DOHH2 (cell line): ENCODE measurements at regions not wholly inside any gene's neighbourhood (a gene's known extent, or its start where the extent isn't known, plus 50 kb on each side); places are given as distances from the start of the nearest gene placed in this dataset.

ENCODE experiments used
- H3F3A ChIP-seq: fragments of 200-600 bp; sonication (generic), shearing (Covaris generic); 2 replicates; pipeline ENCODE4 v1.6.0; 2016; ENCODE audit warnings: antibody characterized with exemption, mild to moderate bottlenecking; ENCODE audit not compliant: control insufficient read depth, insufficient read depth
- H3K27ac ChIP-seq: fragments of 200-600 bp; sonication (generic); 2 replicates; pipeline ENCODE4 v1.5.1; 2014; ENCODE audit warnings: low read depth, mild to moderate bottlenecking, low read length, moderate library complexity
- H3K27me3 ChIP-seq: fragments of 200-600 bp; sonication (generic); 2 replicates; pipeline ENCODE4 v1.6.1; 2014; ENCODE audit warnings: mild to moderate bottlenecking, low read length, mixed read lengths; ENCODE audit not compliant: control insufficient read depth
- H3K36me3 ChIP-seq: fragments of 200-600 bp; sonication (generic); 2 replicates; pipeline ENCODE4 v1.6.1; 2014; ENCODE audit warnings: mild to moderate bottlenecking, low read length, moderate library complexity, mixed read lengths; ENCODE audit not compliant: control insufficient read depth
- H3K4me1 ChIP-seq: fragments of 200-600 bp; sonication (generic); 2 replicates; pipeline ENCODE4 v1.6.1; 2014; ENCODE audit warnings: mild to moderate bottlenecking, low read length, mixed read lengths; ENCODE audit not compliant: control insufficient read depth
- H3K4me2 ChIP-seq: fragments of 200-600 bp; sonication (generic); 2 replicates; pipeline ENCODE4 v1.6.0; 2014; ENCODE audit warnings: mild to moderate bottlenecking, low read length, moderate library complexity
- H3K4me3 ChIP-seq: fragments of 200-600 bp; sonication (generic); 2 replicates; pipeline ENCODE4 v1.5.1; 2014; ENCODE audit warnings: mild to moderate bottlenecking, low read length, mixed read lengths
- H3K79me2 ChIP-seq: fragments of 200-600 bp; sonication (generic); 2 replicates; pipeline ENCODE4 v1.6.1; 2014; ENCODE audit warnings: mild to moderate bottlenecking, low read length, mixed read lengths; ENCODE audit not compliant: control insufficient read depth
- H3K9me2 ChIP-seq: fragments of 200-600 bp; sonication (generic); replicated peaks from 2 replicates; pipeline ENCODE4 v1.6.1; 2014; ENCODE audit warnings: mild to moderate bottlenecking, low read length, mixed read lengths; ENCODE audit not compliant: control insufficient read depth
- H3K9me3 ChIP-seq: fragments of 200-600 bp; sonication (generic); 2 replicates; pipeline ENCODE4 v1.6.1; 2014; ENCODE audit warnings: antibody characterized with exemption, low read length, mixed read lengths; ENCODE audit not compliant: control insufficient read depth, insufficient read depth
- H4K20me1 ChIP-seq: fragments of 200-600 bp; sonication (generic); 2 replicates; pipeline ENCODE4 v1.6.0; 2014; ENCODE audit warnings: low read depth, mild to moderate bottlenecking, antibody characterized with exemption, low read length, moderate library complexity; ENCODE audit not compliant: control insufficient read depth, insufficient read depth
- CTCF ChIP-seq: fragments of 200-600 bp; sonication (generic); IDR thresholded peaks from one replicate; pipeline ENCODE4 v1.5.1; 2014; ENCODE audit warnings: antibody characterized with exemption, mild to moderate bottlenecking, low read depth, low read length; ENCODE audit not compliant: poor library complexity, severe bottlenecking
- EZH2phosphoT487 ChIP-seq: fragments of 200-600 bp; sonication (generic); IDR thresholded peaks from 2 replicates; pipeline ENCODE4 v1.6.1; 2017; ENCODE audit warnings: borderline replicate concordance, mild to moderate bottlenecking, antibody characterized with exemption, low read length, moderate library complexity, mixed read lengths

GRCh38 chr1:209158851-209159250 is 424.7 kb upstream of the CAMK1G start:
- H4K20me1 ChIP-seq: no peaks in the 10 kb centered on the region
- H3K79me2 ChIP-seq: no peaks in the 10 kb centered on the region
- no peak overlapping the region for H3K4me3 ChIP-seq
- H3K36me3 ChIP-seq: no peaks in the 10 kb centered on the region
- H3K9me2 ChIP-seq: no peaks in the 10 kb centered on the region
- no peak overlapping the region for H3K27ac ChIP-seq
- H3F3A ChIP-seq: no peaks in the 10 kb centered on the region
- TF ChIP-seq EZH2phosphoT487 (no peak), CTCF (no peak)
- H3K9me3 ChIP-seq: no peaks in the 10 kb centered on the region
- H3K4me1 ChIP-seq: no peaks in the 10 kb centered on the region
- no peak overlapping the region for H3K4me2 ChIP-seq
- H3K27me3 ChIP-seq: no peaks in the 10 kb centered on the region

- no peaks in the 10 kb centered on the region for H3K36me3 ChIP-seq
- no peaks in the 10 kb centered on the region for H4K20me1 ChIP-seq
- H3K4me2 ChIP-seq: no peak overlapping the region
- H3K9me2 ChIP-seq: no peaks in the 10 kb centered on the region
- no peak overlapping the region for H3K27ac ChIP-seq
- H3F3A ChIP-seq: no peaks in the 10 kb centered on the region
- no peak for TF ChIP-seq CTCF
- no peak for TF ChIP-seq EZH2phosphoT487
- H3K9me3 ChIP-seq: no peaks in the 10 kb centered on the region
- H3K4me3 ChIP-seq: no peak overlapping the region
- H3K27me3 ChIP-seq: no peaks in the 10 kb centered on the region
- no peaks in the 10 kb centered on the region for H3K4me1 ChIP-seq
- H3K79me2 ChIP-seq: no peaks in the 10 kb centered on the region
Measured at GRCh38 chr1:209160230-209160629, 423.3 kb upstream of the CAMK1G start.

GRCh38 chr1:209162651-209163050 is 420.9 kb upstream of the CAMK1G start:
- Histone ChIP-seq H3K4me2 (no peak overlapping the region), H3K27ac (no peak overlapping the region), H3K79me2 (no peaks in the 10 kb centered on the region), H3K4me3 (no peak overlapping the region), H3K9me2 (no peaks in the 10 kb centered on the region), H3F3A (no peaks in the 10 kb centered on the region), H3K36me3 (no peaks in the 10 kb centered on the region), H3K9me3 (no peaks in the 10 kb centered on the region), H3K4me1 (no peaks in the 10 kb centered on the region), H3K27me3 (no peaks in the 10 kb centered on the region), H4K20me1 (no peaks in the 10 kb centered on the region)
- TF ChIP-seq CTCF (no peak), EZH2phosphoT487 (no peak)

DNA sequence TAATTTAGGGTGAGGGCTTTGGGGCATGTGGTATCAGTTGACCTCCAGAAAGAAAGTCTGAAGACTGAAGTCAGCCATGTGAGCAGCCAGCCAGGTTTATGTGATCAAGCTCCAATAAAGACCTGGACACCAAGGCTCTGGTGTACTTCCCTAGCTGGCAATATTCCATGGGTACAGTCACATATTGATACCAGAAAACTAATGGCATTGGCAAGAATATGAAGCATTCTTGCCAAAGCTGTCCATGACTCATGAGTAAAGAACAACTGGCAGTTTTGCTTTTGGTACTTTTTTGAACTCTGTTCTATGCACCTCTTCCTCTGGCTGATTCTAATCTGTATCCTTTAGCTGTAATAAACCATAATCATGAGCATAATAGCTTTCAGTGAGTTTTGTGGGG is 415.3 kb upstream of the CAMK1G start:
- Histone ChIP-seq H4K20me1 (no peaks in the 10 kb centered on the region), H3K9me3 (no peaks in the 10 kb centered on the region), H3F3A (no peaks in the 10 kb centered on the region), H3K9me2 (no peaks in the 10 kb centered on the region), H3K36me3 (no peaks in the 10 kb centered on the region), H3K4me1 (no peaks in the 10 kb centered on the region), H3K27me3 (no peaks in the 10 kb centered on the region), H3K4me3 (no peak overlapping the region), H3K27ac (no peak overlapping the region), H3K79me2 (no peaks in the 10 kb centered on the region), H3K4me2 (no peak overlapping the region)
- TF ChIP-seq EZH2phosphoT487 (no peak), CTCF (no peak)
